IMR-90 (cell line): ENCODE measurements at regions not wholly inside any gene's neighbourhood (a gene's known extent, or its start where the extent isn't known, plus 50 kb on each side); places are given as distances from the start of the nearest gene placed in this dataset.

ENCODE experiments used
- ATAC-seq: fragments of 200-7000 bp; cut with Tn5 transposase; 2 replicates; pipeline ENCODE4 v1.9.1; 2020; ENCODE audit warnings: low read depth, mild to moderate bottlenecking, moderate library complexity
- BruUV-seq: library from RNA; stranded (reverse); fragments of 400-500 nt; replicated peaks from 2 replicates; lab custom pipeline; 2021; lab: Mats Ljungman, UMichigan
- CTCF ChIA-PET: fragments of 300-600 bp; formaldehyde crosslinking; extraction: SDS; loops from one replicate; lab custom pipeline; 2021; ENCODE audit warnings: antibody characterized with exemption; lab: Yijun Ruan, JAX
- POLR2A ChIA-PET: fragments of 300-600 bp; sonication (Branson Sonifier 250); formaldehyde crosslinking; loops from one replicate; lab custom pipeline; 2022; ENCODE audit warnings: antibody characterized with exemption; ENCODE audit not compliant: unreplicated experiment; lab: Charles Lee
- DNase-seq: peaks from one replicate; pipeline ENCODE4 v3.0.0; 2013
- H2AFZ ChIP-seq: replicated peaks from 2 replicates; pipeline ENCODE3; 2013; ENCODE audit warnings: low read length, mild to moderate bottlenecking; ENCODE audit not compliant: poor library complexity
- H2AK5ac ChIP-seq: 2 replicates; pipeline ENCODE4 v1.6.1; 2013; ENCODE audit warnings: low read depth, low read length, inconsistent platforms
- H2AK9ac ChIP-seq: replicated peaks from 2 replicates; pipeline ENCODE3; 2013; ENCODE audit warnings: mild to moderate bottlenecking, low read depth, low read length, moderate library complexity; ENCODE audit not compliant: poor library complexity
- H2BK120ac ChIP-seq: 2 replicates; pipeline ENCODE4 v1.6.1; 2013; ENCODE audit warnings: low read depth, low read length, inconsistent platforms
- H2BK15ac ChIP-seq: 3 replicates; pipeline ENCODE4 v1.6.1; 2013; ENCODE audit warnings: low read depth, low read length, inconsistent platforms
- H2BK20ac ChIP-seq: 2 replicates; pipeline ENCODE4 v1.6.1; 2013; ENCODE audit warnings: low read depth, mild to moderate bottlenecking, inconsistent platforms, low read length, moderate library complexity
- H2BK5ac ChIP-seq: 2 replicates; pipeline ENCODE4 v1.6.1; 2013; ENCODE audit warnings: mild to moderate bottlenecking, low read depth, low read length, inconsistent platforms; ENCODE audit not compliant: poor library complexity, severe bottlenecking
- H3K14ac ChIP-seq: replicated peaks from 2 replicates; pipeline ENCODE4 v1.6.1; 2013; ENCODE audit warnings: low read depth, low read length, inconsistent platforms
- H3K18ac ChIP-seq: 2 replicates; pipeline ENCODE4 v1.6.1; 2013; ENCODE audit warnings: low read depth, low read length, control low read depth
- H3K23ac ChIP-seq: 2 replicates; pipeline ENCODE4 v1.6.1; 2013; ENCODE audit warnings: low read depth, low read length, inconsistent platforms
- H3K27ac ChIP-seq: 2 replicates; pipeline ENCODE4 v1.5.1; 2013; ENCODE audit warnings: mild to moderate bottlenecking, control low read depth, low read length; ENCODE audit not compliant: insufficient read depth
- H3K27me3 ChIP-seq: 2 replicates; pipeline ENCODE4 v1.6.1; 2013; ENCODE audit warnings: low read length; ENCODE audit not compliant: control insufficient read depth, insufficient read depth
- H3K36me3 ChIP-seq: 2 replicates; pipeline ENCODE4 v1.6.1; 2013; ENCODE audit warnings: low read length, mixed read lengths; ENCODE audit not compliant: control insufficient read depth, insufficient read depth
- H3K4ac ChIP-seq: 2 replicates; pipeline ENCODE4 v1.6.1; 2013; ENCODE audit warnings: low read depth, low read length, inconsistent platforms
- H3K4me1 ChIP-seq: 2 replicates; pipeline ENCODE4 v1.6.1; 2013; ENCODE audit warnings: low read length, mixed read lengths; ENCODE audit not compliant: control insufficient read depth, insufficient read depth
- H3K4me2 ChIP-seq: 2 replicates; pipeline ENCODE4 v1.6.1; 2013; ENCODE audit warnings: low read depth, mild to moderate bottlenecking, control low read depth, low read length, moderate library complexity
- H3K4me3 ChIP-seq: 2 replicates; pipeline ENCODE4 v1.5.1; 2013; ENCODE audit warnings: low read depth, mild to moderate bottlenecking, control low read depth, low read length, moderate library complexity; ENCODE audit not compliant: insufficient read depth
- H3K56ac ChIP-seq: 2 replicates; pipeline ENCODE4 v1.6.1; 2013; ENCODE audit warnings: low read length, inconsistent platforms; ENCODE audit not compliant: insufficient read depth; ENCODE audit errors: extremely low read depth
- H3K79me1 ChIP-seq, 2 experiments: 2 replicates each; pipeline ENCODE4 v1.6.1; 2013; ENCODE audit warnings: low read length in 2 of 2, inconsistent platforms in 1 of 2, low read depth in 1 of 2
- H3K9ac ChIP-seq: 2 replicates; pipeline ENCODE4 v1.6.1; 2013; ENCODE audit warnings: low read depth, low read length, control low read depth
- H3K9me1 ChIP-seq: 2 replicates; pipeline ENCODE4 v1.6.1; 2013; ENCODE audit warnings: low read length, inconsistent platforms; ENCODE audit not compliant: insufficient read depth
- H3K9me3 ChIP-seq: 2 replicates; pipeline ENCODE4 v1.6.1; 2013; ENCODE audit warnings: low read length; ENCODE audit not compliant: control insufficient read depth, insufficient read depth
- H4K20me1 ChIP-seq: 2 replicates; pipeline ENCODE4 v1.6.1; 2013; ENCODE audit warnings: low read length, inconsistent platforms; ENCODE audit not compliant: insufficient read depth
- H4K5ac ChIP-seq: 2 replicates; pipeline ENCODE4 v1.6.1; 2013; ENCODE audit warnings: mild to moderate bottlenecking, low read depth, low read length, control low read depth
- H4K8ac ChIP-seq, 2 experiments: 2 replicates each; pipeline ENCODE4 v1.6.1; 2013; ENCODE audit warnings: low read depth in 2 of 2, low read length in 2 of 2, control low read depth in 1 of 2, inconsistent platforms in 1 of 2
- H4K91ac ChIP-seq: 2 replicates; pipeline ENCODE4 v1.6.1; 2013; ENCODE audit warnings: low read depth, low read length, inconsistent platforms; ENCODE audit not compliant: insufficient read depth
- BHLHE40 ChIP-seq: fragments of 150-350 bp; IDR thresholded peaks from 2 replicates; pipeline ENCODE4 v1.6.1; 2016; ENCODE audit warnings: mild to moderate bottlenecking, low read depth, low read length
- CEBPB ChIP-seq: IDR thresholded peaks from 2 replicates; pipeline ENCODE4 v1.6.1; 2012; ENCODE audit warnings: low read depth, low read length, improper control_type of control experiment
- CHD1 ChIP-seq: IDR thresholded peaks from 2 replicates; pipeline ENCODE4 v1.6.1; 2012; ENCODE audit warnings: low read depth, low read length, improper control_type of control experiment
- CTCF ChIP-seq: conservative IDR thresholded peaks from 2 replicates; pipeline ENCODE4 v1.5.1; 2012; ENCODE audit warnings: mild to moderate bottlenecking, low read depth, low read length, improper control_type of control experiment
- ELK1 ChIP-seq: fragments of 150-350 bp; IDR thresholded peaks from 2 replicates; pipeline ENCODE4 v1.6.1; 2016; ENCODE audit warnings: low read depth, mild to moderate bottlenecking, low read length, moderate library complexity, borderline replicate concordance
- FOS ChIP-seq: fragments of 150-350 bp; IDR thresholded peaks from 2 replicates; pipeline ENCODE4 v1.6.1; 2016; ENCODE audit warnings: low read depth, low read length
- MAFK ChIP-seq: IDR thresholded peaks from 2 replicates; pipeline ENCODE4 v1.6.1; 2012; ENCODE audit warnings: low read depth, low read length, improper control_type of control experiment
- MAZ ChIP-seq: IDR thresholded peaks from 2 replicates; pipeline ENCODE4 v1.6.1; 2012; ENCODE audit warnings: low read depth, mild to moderate bottlenecking, low read length, improper control_type of control experiment, moderate library complexity, borderline replicate concordance
- MXI1 ChIP-seq: IDR thresholded peaks from 2 replicates; pipeline ENCODE4 v1.6.1; 2012; ENCODE audit warnings: low read depth, mild to moderate bottlenecking, low read length, moderate library complexity, borderline replicate concordance
- NFE2L2 ChIP-seq: fragments of 150-350 bp; IDR thresholded peaks from 2 replicates; pipeline ENCODE4 v1.6.1; 2016; ENCODE audit warnings: low read depth, mild to moderate bottlenecking, low read length
- POLR2A ChIP-seq: IDR thresholded peaks from 2 replicates; pipeline ENCODE4 v1.6.1; 2012; ENCODE audit warnings: mild to moderate bottlenecking, low read depth, low read length
- RAD21 ChIP-seq: IDR thresholded peaks from 2 replicates; pipeline ENCODE4 v1.6.1; 2012; ENCODE audit warnings: low read length, improper control_type of control experiment
- RCOR1 ChIP-seq: IDR thresholded peaks from 2 replicates; pipeline ENCODE4 v1.6.1; 2012; ENCODE audit warnings: mild to moderate bottlenecking, low read length, improper control_type of control experiment; ENCODE audit not compliant: insufficient replicate concordance
- RFX5 ChIP-seq: IDR thresholded peaks from 2 replicates; pipeline ENCODE4 v1.8.0; 2012; ENCODE audit warnings: low read depth, mild to moderate bottlenecking, low read length, moderate library complexity
- SMC3 ChIP-seq: fragments of 150-350 bp; IDR thresholded peaks from 2 replicates; pipeline ENCODE4 v1.6.1; 2016; ENCODE audit warnings: low read depth, mild to moderate bottlenecking, antibody characterized with exemption, low read length, moderate library complexity
- USF2 ChIP-seq: fragments of 150-350 bp; IDR thresholded peaks from 2 replicates; pipeline ENCODE4 v1.6.1; 2017; ENCODE audit warnings: mild to moderate bottlenecking, antibody characterized with exemption, low read length, low read depth
- WGBS, 2 experiments: methylation state at CpG; one replicate each; pipeline versions ENCODE4 v1.1.5 to v1.1.7; 2013; ENCODE audit warnings: missing lambda C conversion rate in 2 of 2; ENCODE audit not compliant: insufficient read length in 1 of 2; ENCODE audit errors: extremely low coverage in 2 of 2; 5-methylcytosine and 5-hydroxymethylcytosine counted together
- dilution Hi-C: fragments of 300-500 bp; cut with HindIII; formaldehyde crosslinking; loops from one replicate; pipeline ENCODE4 v1.14.3; 2018; ENCODE audit warnings: low sequenced_read_pairs; ENCODE audit not compliant: unreplicated experiment
- in situ Hi-C: fragments of 300-500 bp; cut with MboI; formaldehyde crosslinking; loops from 3 replicates; pipeline ENCODE4 v1.14.3; 2019; ENCODE audit warnings: low sequenced_read_pairs, inconsistent platforms, mixed read lengths
- intact Hi-C: fragments of 100-400 bp; cut with micrococcal nuclease; formaldehyde crosslinking; loops from 2 replicates; pipeline ENCODE4 v1.10.0; 2022

- WGBS, 2 experiments, result no CpG with 5 or more reads among the region's 1 CpG
- no peak for ATAC-seq
- no peaks in the 10 kb centered on the region for H3K4me1 ChIP-seq
Observed at GRCh38 chr6:71675386-71675785, 211.0 kb upstream of the RIMS1 start.

More at GRCh38 chr6:71675386-71675785, 211.0 kb upstream of the RIMS1 start:
- ChIA-PET CTCF (no interaction called here), POLR2A (no interaction called here)
- H3K4ac ChIP-seq, result no peak overlapping the region
- no peak overlapping the region for H3K4me3 ChIP-seq
- H4K91ac ChIP-seq, result no peak overlapping the region
- TF ChIP-seq RAD21 (no peak), SMC3 (no peak), MAZ (no peak), ELK1 (no peak), MXI1 (no peak), BHLHE40 (no peak), RCOR1 (no peak), RFX5 (no peak), MAFK (no peak), USF2 (no peak), CHD1 (no peak), CEBPB (no peak), CTCF (no peak), POLR2A (no peak), FOS (no peak), NFE2L2 (no peak)
- H2BK120ac ChIP-seq, result no peak overlapping the region
- no peak overlapping the region for H3K56ac ChIP-seq
- H3K9me1 ChIP-seq, result no peaks in the 10 kb centered on the region
- no peak overlapping the region for H4K8ac ChIP-seq
- no peak overlapping the region for H4K5ac ChIP-seq
- intact Hi-C loops, result no loop called here
- no peak overlapping the region for H3K4me2 ChIP-seq
- no peak for DNase-seq
- H3K79me1 ChIP-seq, result no peaks in the 10 kb centered on the region
- in situ Hi-C loops, result no loop called here
- no peak overlapping the region for H2BK15ac ChIP-seq
- no peaks in the 10 kb centered on the region for H3K27me3 ChIP-seq
- BruUV-seq, result no TSS peak
- no peak overlapping the region for H3K18ac ChIP-seq
- no peak overlapping the region for H2AK5ac ChIP-seq
- H3K36me3 ChIP-seq, result no peaks in the 10 kb centered on the region
- H3K9me3 ChIP-seq, result no peaks in the 10 kb centered on the region
- H3K23ac ChIP-seq, result no peak overlapping the region
- no peak overlapping the region for H2AFZ ChIP-seq
- H2AK9ac ChIP-seq, result no peak overlapping the region
- H4K20me1 ChIP-seq, result no peaks in the 10 kb centered on the region
- H3K9ac ChIP-seq, result no peak overlapping the region
- no peak overlapping the region for H2BK5ac ChIP-seq
- dilution Hi-C loops, result no loop called here
- no peak overlapping the region for H3K27ac ChIP-seq
- no peak overlapping the region for H3K14ac ChIP-seq
- H2BK20ac ChIP-seq, result no peak overlapping the region
